ENCODE measurements at regions not wholly inside any gene's neighbourhood (a gene's known extent, or its start where the extent isn't known, plus 50 kb on each side); places are given as distances from the start of the nearest gene placed in this dataset.

DNA sequence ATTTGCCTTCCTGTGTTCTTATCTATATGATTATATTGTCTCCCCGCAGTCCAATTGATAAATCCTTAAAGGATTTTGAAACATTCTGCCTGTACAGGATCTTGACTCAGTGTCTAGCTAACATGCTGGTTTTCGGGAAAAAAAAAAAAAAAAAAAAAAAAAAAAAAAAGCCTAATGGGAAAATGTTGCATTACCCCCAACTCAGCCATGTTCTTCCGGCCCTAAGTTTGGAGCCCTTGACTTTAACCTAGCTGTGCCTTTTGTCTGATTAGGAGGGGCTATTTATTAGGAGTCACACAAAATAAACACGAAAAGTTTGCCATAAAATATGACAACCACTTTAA, 244.4 kb upstream of the TCF21 start:
- H3K9me3 ChIP-seq (replicated peaks; ENCODE audit: control insufficient read depth, insufficient read depth, low read depth, low read length), result no peaks in the 10 kb centered on the region
- H3K27ac ChIP-seq (ENCODE audit: extremely low read depth, low read depth, low read length), result no peak overlapping the region
- POLR2A ChIA-PET, result no interaction called here
- CTCF ChIA-PET (ENCODE audit: low intra/inter-chr PET ratio), result no interaction called here
- ATAC-seq (no peak), DNase-seq (ENCODE audit: extremely low read depth in 1 of 4, low spot score in 3 of 4) (no peak), FAIRE-seq (no peak)
- no peak overlapping the region for H3K4me3 ChIP-seq
- BruUV-seq (replicated peaks), result no TSS peak
- in situ Hi-C loops (cut with MboI) (no loop called here), intact Hi-C loops (cut with micrococcal nuclease) (no loop called here)
- H3K4me2 ChIP-seq (ENCODE audit: insufficient read depth, low read length), result no peak overlapping the region
- H3K9ac ChIP-seq (ENCODE audit: insufficient read depth in 1 of 2, low read depth in 2 of 2, low read length in 2 of 2), result no peak overlapping the region
- H3K4me1 ChIP-seq (replicated peaks in 1 of 2; ENCODE audit: control insufficient read depth in 2 of 2, insufficient read depth in 2 of 2, low read length in 2 of 2), result no peaks in the 10 kb centered on the region
- no peak overlapping the region for H2AFZ ChIP-seq (ENCODE audit: low read depth, low read length)
- 0% methylated on average over 3 of the region's 4 CpGs for WGBS (ENCODE audit: insufficient coverage, low coverage, missing lambda C conversion rate)
- no peak for TF ChIP-seq HSF4 (CRISPR knock-in tag; IDR thresholded peaks at IDR 0.05; ENCODE audit: borderline replicate concordance)
- TF ChIP-seq PHF21A (IDR thresholded peaks at IDR 0.05; ENCODE audit: borderline replicate concordance, low read depth), result no peak
- TF ChIP-seq CHD1 (IDR thresholded peaks at IDR 0.05; ENCODE audit: low read length), result no peak
- TF ChIP-seq CXXC5 (CRISPR knock-in tag; IDR thresholded peaks at IDR 0.05), result no peak
- TF ChIP-seq KAT2B (IDR thresholded peaks at IDR 0.05; ENCODE audit: low read depth, low read length), result no peak
- no peaks in the 10 kb centered on the region for H4K20me1 ChIP-seq (replicated peaks; ENCODE audit: control insufficient read depth, insufficient read depth, low read length)
- H3K9me1 ChIP-seq (ENCODE audit: control insufficient read depth, insufficient read depth, low read length), result no peaks in the 10 kb centered on the region
- H3K36me3 ChIP-seq (ENCODE audit: control insufficient read depth, insufficient read depth, low read length), result no peaks in the 10 kb centered on the region
- H3K79me2 ChIP-seq (ENCODE audit: control insufficient read depth, insufficient read depth, low read length), result no peaks in the 10 kb centered on the region
- H3K27me3 ChIP-seq (ENCODE audit: control insufficient read depth in 2 of 2, insufficient read depth in 2 of 2, low read length in 2 of 2), result no peaks in the 10 kb centered on the region

GRCh38 chr6:133644892-133645619, 243.9 kb upstream of the TCF21 start:
- Histone ChIP-seq H3K4me1 (replicated peaks in 1 of 2; ENCODE audit: control insufficient read depth in 2 of 2, insufficient read depth in 2 of 2, low read length in 2 of 2) (no peaks in the 10 kb centered on the region), H2AFZ (ENCODE audit: low read depth, low read length) (no peak overlapping the region), H3K9me1 (ENCODE audit: control insufficient read depth, insufficient read depth, low read length) (no peaks in the 10 kb centered on the region), H3K27me3 (ENCODE audit: control insufficient read depth in 2 of 2, insufficient read depth in 2 of 2, low read length in 2 of 2) (no peaks in the 10 kb centered on the region), H3K79me2 (ENCODE audit: control insufficient read depth, insufficient read depth, low read length) (no peaks in the 10 kb centered on the region), H3K27ac (ENCODE audit: extremely low read depth, low read depth, low read length) (no peak overlapping the region), H3K4me2 (ENCODE audit: insufficient read depth, low read length) (no peak overlapping the region), H3K36me3 (ENCODE audit: control insufficient read depth, insufficient read depth, low read length) (no peaks in the 10 kb centered on the region), H3K9ac (ENCODE audit: insufficient read depth in 1 of 2, low read depth in 2 of 2, low read length in 2 of 2) (no peak overlapping the region), H3K4me3 (no peak overlapping the region), H3K9me3 (replicated peaks; ENCODE audit: control insufficient read depth, insufficient read depth, low read depth, low read length) (no peaks in the 10 kb centered on the region), H4K20me1 (replicated peaks; ENCODE audit: control insufficient read depth, insufficient read depth, low read length) (no peaks in the 10 kb centered on the region)
- intact Hi-C loops (cut with micrococcal nuclease) (no loop called here), in situ Hi-C loops (cut with MboI) (no loop called here)
- ATAC-seq (no peak), FAIRE-seq (no peak), DNase-seq (ENCODE audit: extremely low read depth in 1 of 4, low spot score in 3 of 4) (no peak)
- ChIA-PET CTCF (ENCODE audit: low intra/inter-chr PET ratio) (no interaction called here), POLR2A (interaction anchor here (0.7 kb wide), 1 partner anchor 284 kb away, joined by 3 read pairs; no protein-coding TSS in a partner anchor)
- no TSS peak for BruUV-seq (replicated peaks)
- 0% methylated on average over 5 of the region's 5 CpGs for whole genome bisulfite sequencing (ENCODE audit: insufficient coverage, low coverage, missing lambda C conversion rate)
- TF ChIP-seq ZNF23 (CRISPR knock-in tag; IDR thresholded peaks at IDR 0.05) (no peak), ZNF57 (CRISPR knock-in tag; IDR thresholded peaks at IDR 0.05) (no peak), TCF7L2 (IDR thresholded peaks at IDR 0.05; ENCODE audit: low read depth, low read length) (no peak), SP2 (IDR thresholded peaks at IDR 0.05; ENCODE audit: extremely low read depth, low read depth, low read length, poor library complexity, severe bottlenecking) (no peak), CREB1 (IDR thresholded peaks at IDR 0.05) (no peak), CREB1 (CRISPR knock-in tag; IDR thresholded peaks at IDR 0.05) (no peak), KLF6 (CRISPR knock-in tag; IDR thresholded peaks at IDR 0.05; ENCODE audit: borderline replicate concordance) (no peak), SMARCE1 (IDR thresholded peaks at IDR 0.05) (no peak), MTA2 (IDR thresholded peaks at IDR 0.05; ENCODE audit: low read depth) (no peak), SNRNP70 (optimal IDR thresholded peaks at IDR 0.05; ENCODE audit: low read depth, low read length) (no peak), CBFB (CRISPR knock-in tag; IDR thresholded peaks at IDR 0.05) (no peak), POLR3G (IDR thresholded peaks at IDR 0.05; ENCODE audit: extremely low read depth, insufficient read length, insufficient replicate concordance) (no peak), POLR2A (conservative IDR thresholded peaks at IDR 0.05) (no peak), TAL1 (IDR thresholded peaks at IDR 0.05) (no peak)

Data from K562 (cell line).